Superior temporal gyrus (tissue), 1 donor: ENCODE measurements at regions not wholly inside any gene's neighbourhood (a gene's known extent, or its start where the extent isn't known, plus 50 kb on each side); places are given as distances from the start of the nearest gene placed in this dataset.
"Not testable (repeated sequence)": the region's sequence is repeated elsewhere in the genome, so short reads cannot be mapped to it uniquely, and the experiment has no call there.

ENCODE experiments used
- DNase-seq: peaks from one replicate; pipeline ENCODE4 v3.0.0-alpha.2; 2016; ENCODE audit errors: extremely low spot score

- DNase-seq = no peak
Measured at GRCh38 chr17:13785981-13786598, 184.4 kb upstream of the HS3ST3A1 start.

- no peak for DNase-seq
Measured at GRCh38 chr17:13787636-13788035, 185.9 kb upstream of the HS3ST3A1 start.

GRCh38 chr17:13788385-13788784 is 186.7 kb upstream of the HS3ST3A1 start:
- DNase-seq = no peak

- no peak for DNase-seq
Measured at GRCh38 chr17:13792314-13792713, 190.6 kb upstream of the HS3ST3A1 start.

GRCh38 chr17:13793951-13794350 is 192.2 kb upstream of the HS3ST3A1 start:
- DNase-seq = no peak

- no peak for DNase-seq
Measured at GRCh38 chr17:13797863-13798262, 196.1 kb upstream of the HS3ST3A1 start.

GRCh38 chr17:13806092-13806491 is 204.4 kb upstream of the HS3ST3A1 start:
- DNase-seq = no peak

GRCh38 chr17:13807103-13807502 is 205.4 kb upstream of the HS3ST3A1 start:
- DNase-seq = no peak

- DNase-seq = no peak
Measured at GRCh38 chr17:13812350-13812749, 210.6 kb upstream of the HS3ST3A1 start.

- DNase-seq = no peak
Measured at GRCh38 chr17:13813347-13814240, 211.9 kb upstream of the HS3ST3A1 start.

- DNase-seq = no peak
Measured at GRCh38 chr17:13822700-13823099, 221.0 kb upstream of the HS3ST3A1 start.

GRCh38 chr17:13825526-13826040 is 223.9 kb upstream of the HS3ST3A1 start:
- DNase-seq = no peak

GRCh38 chr17:13827118-13827517 is 225.4 kb upstream of the HS3ST3A1 start:
- DNase-seq = no peak

GRCh38 chr17:13833921-13834320 is 232.2 kb upstream of the HS3ST3A1 start:
- no peak for DNase-seq

- DNase-seq = no peak
Measured at GRCh38 chr17:13835151-13835550, 233.4 kb upstream of the HS3ST3A1 start.

GRCh38 chr17:13837417-13837816 is 231.9 kb upstream of the COX10 start:
- no peak for DNase-seq

GRCh38 chr17:13840254-13840653 is 229.1 kb upstream of the COX10 start:
- no peak for DNase-seq

- no peak for DNase-seq
Measured at GRCh38 chr17:13843862-13844635, 225.3 kb upstream of the COX10 start.

- DNase-seq = no peak
Measured at GRCh38 chr17:13851889-13852288, 217.4 kb upstream of the COX10 start.

- not testable (repeated sequence) for DNase-seq
Measured at GRCh38 chr17:13855730-13856129, 213.6 kb upstream of the COX10 start.

- DNase-seq = no peak
Measured at GRCh38 chr17:13862346-13862745, 207.0 kb upstream of the COX10 start.

- DNase-seq = no peak
Measured at GRCh38 chr17:13863436-13863835, 205.9 kb upstream of the COX10 start.
